ENCODE measurements at regions not wholly inside any gene's neighbourhood (a gene's known extent, or its start where the extent isn't known, plus 50 kb on each side); places are given as distances from the start of the nearest gene placed in this dataset.
A peak's percentile ranks its signal among the peaks of the same experiment; 100 is the strongest.

GRCh38 chr13:99634672-99635071 is 133.4 kb downstream of the TM9SF2 start:
- no peak for ATAC-seq

- ATAC-seq, result no peak
These were observed 129.1 kb downstream of the TM9SF2 start for GRCh38 chr13:99630269-99630898.

GRCh38 chr13:99629641-99630040 is 128.4 kb downstream of the TM9SF2 start:
- ATAC-seq, result no peak

GRCh38 chr13:99628442-99628841 is 127.2 kb downstream of the TM9SF2 start:
- no peak for ATAC-seq

GRCh38 chr13:99626461-99627082 is 125.3 kb downstream of the TM9SF2 start:
- no peak for ATAC-seq

GRCh38 chr13:99624936-99625540 is 123.8 kb downstream of the TM9SF2 start:
- ATAC-seq, result no peak

GRCh38 chr13:99620806-99621205 is 119.5 kb downstream of the TM9SF2 start:
- no peak for ATAC-seq

GRCh38 chr13:99619207-99619606 is 117.9 kb downstream of the TM9SF2 start:
- no peak for ATAC-seq

- no peak for ATAC-seq
These were observed 116.4 kb downstream of the TM9SF2 start for GRCh38 chr13:99617474-99618255.

- peak; percentile 97 for ATAC-seq
These were observed 113.2 kb downstream of the TM9SF2 start for GRCh38 chr13:99614465-99614885.

Measured in esophagus mucosa (tissue), 1 donor.